Keratinocyte (primary cell): ENCODE measurements at regions not wholly inside any gene's neighbourhood (a gene's known extent, or its start where the extent isn't known, plus 50 kb on each side); places are given as distances from the start of the nearest gene placed in this dataset.

Experiments used
- DNase-seq: peaks from one replicate; pipeline ENCODE4 v3.0.0-alpha.2; 2011; ENCODE audit warnings: low read depth, missing footprints, low spot score
- FAIRE-seq: peaks from 2 replicates; lab custom pipeline; 2011; peaks lifted over from hg19 to GRCh38; lab: Jason Lieb, UNC
- H2AFZ ChIP-seq: 2 replicates; pipeline ENCODE4 v1.6.0; 2012; ENCODE audit warnings: low read length, control low read depth, inconsistent platforms; ENCODE audit not compliant: control insufficient read depth
- H3K27ac ChIP-seq: 2 replicates; pipeline ENCODE4 v1.5.1; 2011; ENCODE audit warnings: low read length; ENCODE audit not compliant: control insufficient read depth, insufficient read depth
- H3K27me3 ChIP-seq: 3 replicates; pipeline ENCODE4 v1.6.0; 2011; ENCODE audit warnings: low read length; ENCODE audit not compliant: control insufficient read depth, insufficient read depth; ENCODE audit errors: extremely low read depth
- H3K36me3 ChIP-seq, 2 experiments: 2 replicates in 1 of 2; 3 replicates in 1 of 2; pipeline ENCODE4 v1.5.1; 2011; ENCODE audit warnings: low read length in 2 of 2, mild to moderate bottlenecking in 1 of 2; ENCODE audit not compliant: control insufficient read depth in 2 of 2, insufficient read depth in 2 of 2; ENCODE audit errors: extremely low read depth in 1 of 2
- H3K4me1 ChIP-seq: 3 replicates; pipeline ENCODE4 v1.5.1; 2011; ENCODE audit warnings: low read length; ENCODE audit not compliant: control insufficient read depth, insufficient read depth; ENCODE audit errors: extremely low read depth
- H3K4me2 ChIP-seq: 3 replicates; pipeline ENCODE4 v1.6.0; 2011; ENCODE audit warnings: low read depth, low read length; ENCODE audit not compliant: control insufficient read depth, insufficient read depth; ENCODE audit errors: extremely low read depth
- H3K4me3 ChIP-seq, 3 experiments: fragments of 200-600 bp in 1 of 3; sonication (generic) in 1 of 3; 2 replicates in 2 of 3; 3 replicates in 1 of 3; pipeline ENCODE4 v1.5.1; 2011 to 2016; ENCODE audit warnings: low read length in 3 of 3, mild to moderate bottlenecking in 3 of 3, control low read depth in 2 of 3, inconsistent platforms in 1 of 3, low read depth in 1 of 3, mixed read lengths in 1 of 3, mixed run types in 1 of 3, moderate library complexity in 1 of 3; ENCODE audit not compliant: control insufficient read depth in 2 of 3, insufficient read depth in 2 of 3; ENCODE audit errors: extremely low read depth in 1 of 3
- H3K79me2 ChIP-seq: 2 replicates; pipeline ENCODE4 v1.6.0; 2012; ENCODE audit warnings: low read length; ENCODE audit not compliant: control insufficient read depth, insufficient read depth
- H3K9ac ChIP-seq: 3 replicates; pipeline ENCODE4 v1.6.0; 2011; ENCODE audit warnings: low read length; ENCODE audit not compliant: control insufficient read depth, insufficient read depth; ENCODE audit errors: extremely low read depth
- H3K9me1 ChIP-seq: 3 replicates; pipeline ENCODE4 v1.6.0; 2011; ENCODE audit warnings: low read length; ENCODE audit not compliant: control insufficient read depth, insufficient read depth; ENCODE audit errors: extremely low read depth
- H3K9me3 ChIP-seq: 2 replicates; pipeline ENCODE4 v1.5.1; 2012; ENCODE audit warnings: low read depth, low read length; ENCODE audit not compliant: control insufficient read depth
- H4K20me1 ChIP-seq: 3 replicates; pipeline ENCODE4 v1.6.0; 2011; ENCODE audit warnings: low read length; ENCODE audit not compliant: control insufficient read depth, insufficient read depth; ENCODE audit errors: extremely low read depth
- CTCF ChIP-seq, 3 experiments: IDR thresholded peaks in 1 of 3; conservative IDR thresholded peaks in 1 of 3; optimal IDR thresholded peaks in 1 of 3; 2 replicates in 2 of 3; 3 replicates in 1 of 3; pipeline versions ENCODE3 to v1.5.1; 2011; ENCODE audit warnings: low read length in 3 of 3, mild to moderate bottlenecking in 3 of 3, moderate library complexity in 2 of 3, control low read depth in 1 of 3, inconsistent platforms in 1 of 3; ENCODE audit not compliant: insufficient read depth in 2 of 3; ENCODE audit errors: extremely low read depth in 1 of 3
- EZH2 ChIP-seq: IDR thresholded peaks from one replicate; pipeline ENCODE4 v1.6.1; 2012; ENCODE audit warnings: inconsistent platforms, mild to moderate bottlenecking, low read length, moderate library complexity
- dilution Hi-C: fragments of 300-500 bp; cut with MboI; formaldehyde crosslinking; loops from one replicate; pipeline ENCODE4 v1.7.0; 2020; ENCODE audit warnings: low sequenced_read_pairs; ENCODE audit not compliant: extremely low pct_ligation_motif_present

- Histone ChIP-seq H3K27ac (no peak overlapping the region), H3K4me3 (no peak overlapping the region), H3K27me3 (peaks cover 4% of the 10 kb centered on the region), H3K4me2 (no peak overlapping the region), H3K9ac (no peak overlapping the region), H2AFZ (no peak overlapping the region), H4K20me1 (no peaks in the 10 kb centered on the region), H3K9me1 (no peaks in the 10 kb centered on the region), H3K9me3 (no peaks in the 10 kb centered on the region), H3K4me1 (no peaks in the 10 kb centered on the region), H3K36me3 (no peaks in the 10 kb centered on the region), H3K79me2 (no peaks in the 10 kb centered on the region)
- DNase-seq = no peak
- no peak for TF ChIP-seq EZH2
- TF ChIP-seq CTCF (optimal IDR thresholded peaks at IDR 0.05 in 1 of 3, IDR thresholded peaks at IDR 0.05 in 1 of 3, conservative IDR thresholded peaks at IDR 0.05 in 1 of 3; ENCODE audit: extremely low read depth in 1 of 3, insufficient read depth in 2 of 3, low read length in 3 of 3) = no peak
- no peak for FAIRE-seq
- dilution Hi-C loops = no loop called here
Measured at GRCh38 chr1:36735436-36735835, 252.7 kb upstream of the CSF3R start.

- Histone ChIP-seq H3K27ac (no peak overlapping the region), H3K4me1 (no peaks in the 10 kb centered on the region), H3K9me3 (no peaks in the 10 kb centered on the region), H3K4me3 (no peak overlapping the region), H3K36me3 (no peaks in the 10 kb centered on the region), H3K4me2 (no peak overlapping the region), H3K27me3 (peaks cover 6% of the 10 kb centered on the region), H3K79me2 (no peaks in the 10 kb centered on the region), H3K9ac (no peak overlapping the region), H2AFZ (no peak overlapping the region), H4K20me1 (no peaks in the 10 kb centered on the region), H3K9me1 (no peaks in the 10 kb centered on the region)
- FAIRE-seq (no peak), DNase-seq (no peak)
- TF ChIP-seq CTCF (optimal IDR thresholded peaks at IDR 0.05 in 1 of 3, IDR thresholded peaks at IDR 0.05 in 1 of 3, conservative IDR thresholded peaks at IDR 0.05 in 1 of 3; ENCODE audit: extremely low read depth in 1 of 3, insufficient read depth in 2 of 3, low read length in 3 of 3) = no peak
- no peak for TF ChIP-seq EZH2
- dilution Hi-C loops = no loop called here
Measured at GRCh38 chr1:36734356-36734755, 251.6 kb upstream of the CSF3R start.
